C4-2B (cell line): ENCODE measurements at regions not wholly inside any gene's neighbourhood (a gene's known extent, or its start where the extent isn't known, plus 50 kb on each side); places are given as distances from the start of the nearest gene placed in this dataset.

Experiments
- H3K27ac ChIP-seq: fragments of 450-650 bp; 2 replicates; pipeline ENCODE4 v1.5.1; 2017
- ZFX ChIP-seq: fragments of 450-650 bp; IDR thresholded peaks from 2 replicates; pipeline ENCODE4 v1.6.1; 2017
- TF ChIP-seq, protein P1 (sequence below): fragments of 450-650 bp; conservative IDR thresholded peaks from 2 replicates; pipeline ENCODE4 v1.5.1; 2017; ENCODE audit warnings: mild to moderate bottlenecking

DNA sequence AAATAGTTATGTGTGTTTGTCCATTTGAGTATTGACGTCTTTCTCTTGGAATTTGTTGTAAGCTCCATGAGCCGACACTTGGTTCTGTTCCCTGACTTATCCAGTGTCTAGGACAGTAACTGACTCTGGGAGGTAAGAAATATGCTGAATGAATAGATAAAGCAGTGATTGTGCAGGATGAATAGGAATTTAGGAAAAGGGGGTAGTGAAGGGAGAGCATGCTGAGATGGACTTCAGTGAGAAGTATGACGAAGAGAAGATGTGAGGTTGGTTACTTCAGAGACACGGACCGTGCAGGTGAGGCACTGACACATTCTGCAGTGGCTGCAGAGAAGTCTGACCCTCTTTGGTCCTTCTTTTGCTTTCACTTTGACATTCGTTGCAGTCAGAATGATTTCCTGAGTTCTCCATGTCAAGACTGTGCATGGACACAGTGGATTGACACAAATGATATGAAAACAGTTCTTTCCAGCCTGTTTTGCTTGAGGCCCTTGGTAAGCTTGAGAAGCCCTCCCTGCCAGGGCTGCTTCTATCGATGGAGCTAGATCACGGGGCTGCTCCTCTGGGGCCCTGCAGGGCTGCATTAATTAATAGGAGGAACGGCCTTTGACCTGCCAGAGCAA is 261.5 kb upstream of the SORCS1 start:
- TF ChIP-seq ZFX, result no peak
- TF ChIP-seq, protein P1, sequence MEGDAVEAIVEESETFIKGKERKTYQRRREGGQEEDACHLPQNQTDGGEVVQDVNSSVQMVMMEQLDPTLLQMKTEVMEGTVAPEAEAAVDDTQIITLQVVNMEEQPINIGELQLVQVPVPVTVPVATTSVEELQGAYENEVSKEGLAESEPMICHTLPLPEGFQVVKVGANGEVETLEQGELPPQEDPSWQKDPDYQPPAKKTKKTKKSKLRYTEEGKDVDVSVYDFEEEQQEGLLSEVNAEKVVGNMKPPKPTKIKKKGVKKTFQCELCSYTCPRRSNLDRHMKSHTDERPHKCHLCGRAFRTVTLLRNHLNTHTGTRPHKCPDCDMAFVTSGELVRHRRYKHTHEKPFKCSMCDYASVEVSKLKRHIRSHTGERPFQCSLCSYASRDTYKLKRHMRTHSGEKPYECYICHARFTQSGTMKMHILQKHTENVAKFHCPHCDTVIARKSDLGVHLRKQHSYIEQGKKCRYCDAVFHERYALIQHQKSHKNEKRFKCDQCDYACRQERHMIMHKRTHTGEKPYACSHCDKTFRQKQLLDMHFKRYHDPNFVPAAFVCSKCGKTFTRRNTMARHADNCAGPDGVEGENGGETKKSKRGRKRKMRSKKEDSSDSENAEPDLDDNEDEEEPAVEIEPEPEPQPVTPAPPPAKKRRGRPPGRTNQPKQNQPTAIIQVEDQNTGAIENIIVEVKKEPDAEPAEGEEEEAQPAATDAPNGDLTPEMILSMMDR, result no peak
- H3K27ac ChIP-seq, result no peak overlapping the region

DNA sequence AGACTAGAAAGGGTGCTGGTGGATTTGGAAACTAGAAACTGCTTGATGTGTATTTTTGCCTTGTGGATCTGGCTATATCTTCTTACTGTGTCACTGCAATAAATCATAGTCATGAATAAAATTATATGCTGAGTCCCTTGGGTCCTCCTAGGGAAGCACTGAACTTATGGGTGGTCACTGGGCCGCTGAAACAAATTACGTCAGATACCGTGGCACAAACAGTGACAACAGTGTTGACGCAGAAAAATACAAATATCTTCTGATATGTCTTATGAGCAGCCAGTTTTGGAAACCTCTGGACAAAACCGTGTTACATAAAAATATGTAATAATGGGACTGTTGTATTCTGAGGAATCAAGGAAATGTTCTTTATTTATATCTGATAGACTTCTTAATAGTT is 260.1 kb upstream of the SORCS1 start:
- no peak overlapping the region for H3K27ac ChIP-seq
- no peak for TF ChIP-seq ZFX
- TF ChIP-seq, protein P1, result no peak

DNA sequence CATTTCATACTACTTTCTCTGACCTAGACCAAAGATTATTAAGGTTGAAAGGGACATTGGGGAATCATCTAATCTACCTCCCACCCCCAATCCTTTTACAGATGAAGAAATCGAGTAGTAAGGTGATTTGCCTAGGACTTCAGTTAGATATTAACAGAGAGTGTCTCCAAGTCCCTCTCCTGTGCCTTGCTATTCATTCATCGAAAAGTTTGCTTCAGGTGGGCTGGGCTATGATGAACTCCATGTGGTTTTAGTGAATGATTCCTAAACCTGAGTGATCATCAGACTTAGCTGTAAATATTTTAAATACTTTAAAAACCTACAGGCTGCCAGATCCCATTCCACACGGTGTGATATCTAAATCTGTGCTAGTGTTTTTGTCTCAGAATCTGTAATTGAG is 259.4 kb upstream of the SORCS1 start:
- TF ChIP-seq, protein P1, result no peak
- no peak for TF ChIP-seq ZFX
- no peak overlapping the region for H3K27ac ChIP-seq

DNA sequence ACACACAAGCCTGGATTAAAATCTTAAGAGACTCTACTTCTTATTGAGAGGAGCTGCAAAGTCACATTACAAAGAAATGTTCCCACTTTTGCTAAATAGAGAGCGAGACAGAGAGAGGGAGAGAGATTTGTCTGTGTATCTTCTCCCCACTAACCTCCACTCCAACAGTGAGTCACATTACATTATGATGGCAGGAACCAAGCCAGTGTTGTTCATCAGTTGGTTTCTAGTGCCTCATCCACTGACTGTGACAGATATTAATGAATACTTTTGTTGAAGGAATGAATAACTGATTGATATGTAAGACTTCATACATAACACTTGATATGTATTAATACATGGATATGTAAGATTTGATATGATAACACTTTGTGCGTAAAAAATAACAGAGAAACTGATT is 258.2 kb upstream of the SORCS1 start:
- no peak overlapping the region for H3K27ac ChIP-seq
- TF ChIP-seq, protein P1, result no peak
- no peak for TF ChIP-seq ZFX

DNA sequence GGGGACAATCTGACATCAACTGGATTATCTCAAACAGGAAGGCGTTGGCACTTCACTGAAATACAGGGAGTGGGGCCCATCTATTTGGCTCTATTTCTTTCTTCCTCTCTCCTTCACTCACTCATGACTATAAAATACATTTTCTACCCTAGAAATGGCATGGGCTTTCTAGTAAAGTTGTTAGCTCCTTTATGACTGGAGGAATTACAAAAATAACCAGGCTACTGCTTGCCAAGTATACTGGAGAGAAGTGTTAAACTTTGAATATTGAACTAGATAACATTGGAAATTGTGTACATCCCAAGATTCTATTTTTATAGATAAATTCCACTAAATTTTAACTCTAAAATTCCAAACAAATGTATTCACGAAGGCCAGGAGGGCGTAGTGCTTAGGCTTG is 255.7 kb upstream of the SORCS1 start:
- no peak for TF ChIP-seq ZFX
- TF ChIP-seq, protein P1, result no peak

DNA sequence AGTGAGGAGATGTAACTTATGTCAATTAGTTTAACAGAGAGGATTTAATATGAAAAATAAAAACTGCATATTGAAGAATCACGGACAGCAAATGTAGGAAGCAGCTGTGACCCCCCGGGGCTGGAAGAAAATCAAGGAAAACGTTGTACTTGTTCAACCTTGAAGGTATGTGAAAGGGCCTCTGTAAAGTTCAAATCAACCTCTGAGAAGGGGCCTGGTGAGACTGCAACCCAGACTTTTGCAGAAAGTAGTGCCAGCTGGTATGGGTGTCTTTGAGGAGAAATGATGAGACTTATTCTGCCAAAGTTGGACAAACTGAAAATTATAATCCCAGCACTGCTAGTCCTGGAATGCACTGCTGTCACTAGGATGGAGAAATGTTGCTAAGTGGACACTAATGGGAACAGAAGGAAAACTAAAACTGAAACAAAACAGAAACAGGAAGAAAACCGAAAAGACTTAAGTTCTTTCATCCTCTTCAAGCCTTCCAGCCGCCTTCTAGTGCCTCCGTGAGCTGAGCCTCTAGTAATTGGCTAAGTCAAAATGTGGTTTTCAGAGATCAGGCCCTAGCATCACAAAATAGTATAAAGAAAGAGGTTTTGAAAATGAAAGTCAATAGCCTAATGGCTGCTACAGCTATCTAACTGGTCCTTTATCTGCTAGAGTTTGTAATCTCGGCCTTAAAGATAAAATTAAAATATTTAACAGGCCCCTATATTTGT is 253.7 kb upstream of the SORCS1 start:
- TF ChIP-seq, protein P1, result no peak
- no peak for TF ChIP-seq ZFX
- no peak overlapping the region for H3K27ac ChIP-seq

More for the DNA sequence above, 255.7 kb upstream of the SORCS1 start:
- no peak overlapping the region for H3K27ac ChIP-seq

DNA sequence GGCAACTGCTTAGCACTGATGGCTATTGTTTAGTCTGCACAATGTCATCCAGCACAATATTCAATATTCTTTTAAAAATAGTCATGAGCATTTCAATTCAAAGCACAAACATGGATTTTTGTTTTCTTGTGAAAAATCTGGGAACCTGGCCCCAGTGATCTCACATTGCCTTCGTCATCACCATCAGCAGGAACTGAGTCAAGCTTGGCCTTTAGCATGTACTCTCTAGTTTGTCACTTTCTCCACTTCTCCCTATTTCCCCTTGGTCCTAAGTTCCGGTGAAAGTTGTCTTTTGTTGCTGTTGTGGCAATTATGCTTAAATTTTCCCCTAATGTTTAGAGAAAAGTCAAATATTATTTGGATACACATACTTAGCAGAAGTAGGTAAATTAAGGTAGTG is 252.9 kb upstream of the SORCS1 start:
- H3K27ac ChIP-seq, result no peak overlapping the region
- TF ChIP-seq, protein P1, result no peak
- no peak for TF ChIP-seq ZFX
